K562 (cell line): ENCODE measurements at regions not wholly inside any gene's neighbourhood (a gene's known extent, or its start where the extent isn't known, plus 50 kb on each side); places are given as distances from the start of the nearest gene placed in this dataset.

ENCODE experiments used
- ATAC-seq: fragments of 200-7000 bp; cut with Tn5 transposase; 3 replicates; pipeline ENCODE4 v1.9.1; 2020; ENCODE audit warnings: moderate library complexity
- BruUV-seq: library from RNA; stranded (reverse); fragments of 400-500 nt; replicated peaks from 2 replicates; lab custom pipeline; 2021; lab: Mats Ljungman, UMichigan
- CTCF ChIA-PET: fragments of 300-600 bp; formaldehyde crosslinking; extraction: SDS; loops from one replicate; lab custom pipeline; 2021; ENCODE audit warnings: low intra/inter-chr PET ratio; lab: Yijun Ruan, JAX
- POLR2A ChIA-PET: fragments of 300-600, 350-650 bp; sonication (Branson Sonifier 250); formaldehyde crosslinking; extraction: SDS; loops from one replicate; lab custom pipeline; 2021; ENCODE audit warnings: antibody characterized with exemption, inconsistent platforms; lab: Yijun Ruan, JAX
- DNase-seq, 4 experiments: peaks; one replicate each; pipeline versions ENCODE4 v3.0.0 to v3.0.0-alpha.2; 2011 to 2018; ENCODE audit warnings: low spot score in 3 of 4, mixed read lengths in 3 of 4; ENCODE audit errors: extremely low read depth in 1 of 4
- FAIRE-seq: peaks from 2 replicates; lab custom pipeline; 2011; peaks lifted over from hg19 to GRCh38; lab: Jason Lieb, UNC
- H2AFZ ChIP-seq: 2 replicates; pipeline ENCODE4 v1.6.0; 2011; ENCODE audit warnings: low read depth, low read length, control low read depth, inconsistent platforms
- H3K27ac ChIP-seq: fragments of 200-600 bp; 3 replicates; pipeline ENCODE4 v1.8.0; 2011; ENCODE audit warnings: low read depth, mild to moderate bottlenecking, control low read depth, inconsistent platforms, low read length, moderate library complexity, mixed read lengths; ENCODE audit errors: extremely low read depth
- H3K27me3 ChIP-seq, 2 experiments: fragments of 300-600 bp in 1 of 2; 2 replicates in 1 of 2; 3 replicates in 1 of 2; pipeline versions ENCODE4 v1.6.0 to v1.8.0; 2011; ENCODE audit warnings: inconsistent platforms in 2 of 2, low read length in 2 of 2, mild to moderate bottlenecking in 1 of 2, mixed read lengths in 1 of 2, moderate library complexity in 1 of 2; ENCODE audit not compliant: control insufficient read depth in 2 of 2, insufficient read depth in 2 of 2
- H3K36me3 ChIP-seq: fragments of 300-600 bp; 3 replicates; pipeline ENCODE4 v1.8.0; 2011; ENCODE audit warnings: mild to moderate bottlenecking, low read length, inconsistent platforms; ENCODE audit not compliant: control insufficient read depth, insufficient read depth
- H3K4me1 ChIP-seq, 2 experiments: fragments of 200-600 bp in 1 of 2; replicated peaks in 1 of 2; 2 replicates in 1 of 2; 3 replicates in 1 of 2; pipeline versions ENCODE4 v1.5.1 to v1.8.0; 2011; ENCODE audit warnings: inconsistent platforms in 2 of 2, low read length in 2 of 2, mild to moderate bottlenecking in 1 of 2, mixed read lengths in 1 of 2, moderate library complexity in 1 of 2; ENCODE audit not compliant: control insufficient read depth in 2 of 2, insufficient read depth in 2 of 2
- H3K4me2 ChIP-seq: 2 replicates; pipeline ENCODE4 v1.6.1; 2011; ENCODE audit warnings: low read length, control low read depth, inconsistent platforms, mixed read lengths; ENCODE audit not compliant: insufficient read depth
- H3K4me3 ChIP-seq: fragments of 200-600 bp; sonication (generic), shearing (Covaris generic); 2 replicates; pipeline ENCODE4 v1.5.1; 2016; ENCODE audit warnings: control low read depth, inconsistent platforms
- H3K79me2 ChIP-seq: fragments of 200-600 bp; 3 replicates; pipeline ENCODE4 v1.8.0; 2011; ENCODE audit warnings: low read length, inconsistent platforms; ENCODE audit not compliant: control insufficient read depth, insufficient read depth
- H3K9ac ChIP-seq, 2 experiments: 2 replicates each; pipeline versions ENCODE4 v1.6.0 to v1.6.1; 2011; ENCODE audit warnings: low read depth in 2 of 2, low read length in 2 of 2, control low read depth in 1 of 2, inconsistent platforms in 1 of 2, mild to moderate bottlenecking in 1 of 2, mixed read lengths in 1 of 2; ENCODE audit not compliant: insufficient read depth in 1 of 2
- H3K9me1 ChIP-seq: one replicate; pipeline ENCODE4 v1.6.0; 2011; ENCODE audit warnings: inconsistent platforms, mild to moderate bottlenecking, low read length, moderate library complexity; ENCODE audit not compliant: control insufficient read depth, insufficient read depth
- H3K9me3 ChIP-seq: replicated peaks from 2 replicates; pipeline ENCODE4 v1.5.1; 2011; ENCODE audit warnings: low read depth, low read length, inconsistent platforms; ENCODE audit not compliant: control insufficient read depth, insufficient read depth
- H4K20me1 ChIP-seq: replicated peaks from 2 replicates; pipeline ENCODE4 v1.6.1; 2011; ENCODE audit warnings: low read length, inconsistent platforms, mixed read lengths; ENCODE audit not compliant: control insufficient read depth, insufficient read depth
- ARID1B ChIP-seq: fragments of 450-650 bp; IDR thresholded peaks from 2 replicates; pipeline ENCODE4 v1.6.1; 2016; ENCODE audit warnings: antibody characterized with exemption, mild to moderate bottlenecking, inconsistent platforms
- SMARCB1 ChIP-seq: IDR thresholded peaks from 2 replicates; pipeline ENCODE4 v1.6.1; 2011; ENCODE audit warnings: improper control_type of control experiment, low read depth; ENCODE audit not compliant: insufficient read length
- ZNF785 ChIP-seq: fragments of 250-450 bp; sonication (Bioruptor Pico); IDR thresholded peaks from 2 replicates; pipeline ENCODE4 v1.4.0; 2020; ENCODE audit warnings: mild to moderate bottlenecking
- WGBS: fragments of 100-300 bp; shearing (Covaris generic); methylation state at CpG from one replicate; pipeline ENCODE4 v1.1.6; 2016; ENCODE audit warnings: low coverage, mixed read lengths; ENCODE audit not compliant: insufficient coverage; ENCODE audit errors: missing lambda C conversion rate; 5-methylcytosine and 5-hydroxymethylcytosine counted together
- in situ Hi-C: fragments of 300-500 bp; cut with MboI; formaldehyde crosslinking; loops from 4 replicates; pipeline ENCODE4 v1.15.0; 2018; ENCODE audit warnings: inconsistent platforms, mixed read lengths
- intact Hi-C: fragments of 100-400 bp; cut with micrococcal nuclease; formaldehyde crosslinking; loops from 2 replicates; pipeline ENCODE4 v1.14.2; 2022
- TF ChIP-seq, protein P1 (sequence below): fragments of 250-450 bp; sonication (Bioruptor Pico); IDR thresholded peaks from 2 replicates; pipeline ENCODE4 v1.5.1; 2021; ENCODE audit warnings: mild to moderate bottlenecking
- TF ChIP-seq, protein P2 (sequence below): IDR thresholded peaks from 2 replicates; pipeline ENCODE4 v1.6.1; 2014; ENCODE audit warnings: antibody characterized with exemption
- TF ChIP-seq, protein P3 (sequence below): fragments of 250-450 bp; sonication (Bioruptor Pico); IDR thresholded peaks from 2 replicates; pipeline ENCODE4 v1.5.0; 2021; ENCODE audit warnings: mild to moderate bottlenecking, borderline replicate concordance
- TF ChIP-seq, protein P4 (sequence below): fragments of 450-650 bp; formaldehyde crosslinking; IDR thresholded peaks from 2 replicates; pipeline ENCODE4 v1.4.0; 2022; ENCODE audit warnings: mild to moderate bottlenecking, moderate library complexity

DNA sequence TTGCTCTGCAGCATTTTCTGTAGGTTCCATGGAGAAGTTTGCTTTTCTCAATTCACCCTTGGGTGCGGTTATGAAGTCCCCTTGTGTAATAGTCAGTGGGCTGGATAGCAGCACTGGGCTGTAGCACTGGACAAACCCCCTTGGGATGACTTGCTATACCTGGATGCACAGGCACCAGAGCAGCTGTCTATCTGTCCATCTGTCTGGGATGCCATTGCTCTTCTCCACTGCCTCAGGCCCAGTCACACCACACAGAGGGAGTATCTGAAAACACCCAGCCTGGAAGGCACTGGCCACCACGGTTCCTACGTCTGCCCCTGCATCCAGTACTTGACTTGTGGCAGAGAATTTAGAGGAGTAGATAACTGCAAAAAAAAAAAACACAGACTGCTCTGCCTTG is 254.5 kb downstream of the TFCP2L1 start (continued):
- TF ChIP-seq, protein P1, sequence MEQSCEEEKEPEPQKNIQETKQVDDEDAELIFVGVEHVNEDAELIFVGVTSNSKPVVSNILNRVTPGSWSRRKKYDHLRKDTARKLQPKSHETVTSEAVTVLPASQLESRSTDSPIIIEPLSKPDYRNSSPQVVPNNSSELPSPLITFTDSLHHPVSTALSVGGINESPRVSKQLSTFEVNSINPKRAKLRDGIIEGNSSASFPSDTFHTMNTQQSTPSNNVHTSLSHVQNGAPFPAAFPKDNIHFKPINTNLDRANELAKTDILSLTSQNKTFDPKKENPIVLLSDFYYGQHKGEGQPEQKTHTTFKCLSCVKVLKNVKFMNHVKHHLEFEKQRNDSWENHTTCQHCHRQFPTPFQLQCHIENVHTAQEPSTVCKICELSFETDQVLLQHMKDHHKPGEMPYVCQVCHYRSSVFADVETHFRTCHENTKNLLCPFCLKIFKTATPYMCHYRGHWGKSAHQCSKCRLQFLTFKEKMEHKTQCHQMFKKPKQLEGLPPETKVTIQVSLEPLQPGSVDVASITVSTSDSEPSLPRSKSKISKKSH (CRISPR knock-in tag), result no peak
- TF ChIP-seq ZNF785 (CRISPR knock-in tag), result no peak
- TF ChIP-seq, all 486 proteins: peak for 0

DNA sequence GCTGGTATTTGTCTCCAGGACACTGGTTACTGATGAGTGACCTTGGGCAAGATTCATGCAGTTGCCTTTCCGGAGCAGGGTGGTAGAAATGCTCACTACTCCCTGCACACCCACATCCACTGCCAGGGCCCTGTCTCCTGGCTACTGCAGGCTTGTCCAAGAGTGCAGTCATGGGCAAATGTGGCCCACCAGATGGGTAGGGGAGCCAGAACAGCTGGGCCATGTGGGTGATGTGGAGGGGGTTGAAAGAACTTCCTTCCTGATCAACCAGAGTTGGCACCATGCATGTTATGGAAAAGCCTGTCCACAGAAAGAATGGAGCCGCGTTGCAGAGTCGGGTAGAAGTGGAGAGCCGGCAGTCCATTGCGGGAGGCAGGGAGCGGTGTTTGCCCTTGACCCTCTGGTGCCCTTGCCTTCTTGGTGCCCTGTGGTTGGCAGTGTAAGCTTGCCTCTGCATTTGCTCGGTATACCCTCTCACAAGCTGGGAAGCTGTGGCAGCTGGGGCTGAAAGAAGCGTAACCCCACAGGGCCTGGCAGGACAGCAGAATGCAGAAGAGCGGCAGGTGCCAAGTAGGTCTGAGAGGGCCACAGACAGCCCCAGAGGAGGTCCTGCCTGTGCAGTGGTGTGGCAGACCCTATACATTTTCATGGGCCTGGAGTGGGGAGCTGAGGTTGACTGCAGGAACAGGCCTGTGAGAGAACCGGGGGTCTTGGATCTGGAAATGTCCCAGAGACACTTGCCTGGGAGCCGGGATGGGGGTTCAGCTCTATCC is 253.2 kb downstream of the TFCP2L1 start:
- TF ChIP-seq ARID1B, result no peak
- TF ChIP-seq, protein P2, sequence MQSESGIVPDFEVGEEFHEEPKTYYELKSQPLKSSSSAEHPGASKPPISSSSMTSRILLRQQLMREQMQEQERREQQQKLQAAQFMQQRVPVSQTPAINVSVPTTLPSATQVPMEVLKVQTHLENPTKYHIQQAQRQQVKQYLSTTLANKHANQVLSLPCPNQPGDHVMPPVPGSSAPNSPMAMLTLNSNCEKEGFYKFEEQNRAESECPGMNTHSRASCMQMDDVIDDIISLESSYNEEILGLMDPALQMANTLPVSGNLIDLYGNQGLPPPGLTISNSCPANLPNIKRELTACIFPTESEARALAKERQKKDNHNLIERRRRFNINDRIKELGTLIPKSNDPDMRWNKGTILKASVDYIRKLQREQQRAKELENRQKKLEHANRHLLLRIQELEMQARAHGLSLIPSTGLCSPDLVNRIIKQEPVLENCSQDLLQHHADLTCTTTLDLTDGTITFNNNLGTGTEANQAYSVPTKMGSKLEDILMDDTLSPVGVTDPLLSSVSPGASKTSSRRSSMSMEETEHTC, result no peak
- TF ChIP-seq, protein P3, sequence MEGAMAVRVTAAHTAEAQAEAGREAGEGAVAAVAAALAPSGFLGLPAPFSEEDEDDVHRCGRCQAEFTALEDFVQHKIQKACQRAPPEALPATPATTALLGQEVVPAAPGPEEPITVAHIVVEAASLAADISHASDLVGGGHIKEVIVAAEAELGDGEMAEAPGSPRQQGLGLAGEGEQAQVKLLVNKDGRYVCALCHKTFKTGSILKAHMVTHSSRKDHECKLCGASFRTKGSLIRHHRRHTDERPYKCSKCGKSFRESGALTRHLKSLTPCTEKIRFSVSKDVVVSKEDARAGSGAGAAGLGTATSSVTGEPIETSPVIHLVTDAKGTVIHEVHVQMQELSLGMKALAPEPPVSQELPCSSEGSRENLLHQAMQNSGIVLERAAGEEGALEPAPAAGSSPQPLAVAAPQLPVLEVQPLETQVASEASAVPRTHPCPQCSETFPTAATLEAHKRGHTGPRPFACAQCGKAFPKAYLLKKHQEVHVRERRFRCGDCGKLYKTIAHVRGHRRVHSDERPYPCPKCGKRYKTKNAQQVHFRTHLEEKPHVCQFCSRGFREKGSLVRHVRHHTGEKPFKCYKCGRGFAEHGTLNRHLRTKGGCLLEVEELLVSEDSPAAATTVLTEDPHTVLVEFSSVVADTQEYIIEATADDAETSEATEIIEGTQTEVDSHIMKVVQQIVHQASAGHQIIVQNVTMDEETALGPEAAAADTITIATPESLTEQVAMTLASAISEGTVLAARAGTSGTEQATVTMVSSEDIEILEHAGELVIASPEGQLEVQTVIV (CRISPR knock-in tag), result no peak
- no peak for TF ChIP-seq SMARCB1
- TF ChIP-seq, protein P4, sequence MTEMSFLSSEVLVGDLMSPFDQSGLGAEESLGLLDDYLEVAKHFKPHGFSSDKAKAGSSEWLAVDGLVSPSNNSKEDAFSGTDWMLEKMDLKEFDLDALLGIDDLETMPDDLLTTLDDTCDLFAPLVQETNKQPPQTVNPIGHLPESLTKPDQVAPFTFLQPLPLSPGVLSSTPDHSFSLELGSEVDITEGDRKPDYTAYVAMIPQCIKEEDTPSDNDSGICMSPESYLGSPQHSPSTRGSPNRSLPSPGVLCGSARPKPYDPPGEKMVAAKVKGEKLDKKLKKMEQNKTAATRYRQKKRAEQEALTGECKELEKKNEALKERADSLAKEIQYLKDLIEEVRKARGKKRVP, result no peak
- H3K27ac ChIP-seq, result no peak overlapping the region
- H3K9me1 ChIP-seq, result no peaks in the 10 kb centered on the region
- in situ Hi-C loops (no loop called here), intact Hi-C loops (no loop called here)
- H2AFZ ChIP-seq, result no peak overlapping the region
- ATAC-seq, result no peak
- no peak overlapping the region for H3K4me3 ChIP-seq
- ChIA-PET POLR2A (no interaction called here), CTCF (no interaction called here)
- no peak for FAIRE-seq
- no peaks in the 10 kb centered on the region for H3K79me2 ChIP-seq
- H3K9me3 ChIP-seq, result no peaks in the 10 kb centered on the region
- no peak overlapping the region for H3K4me2 ChIP-seq
- H3K27me3 ChIP-seq, result peaks cover 16 to 50% of the 10 kb centered on the region in 2 experiments; a peak in 4 of 5 replicates
- 0 out of 2 replicates have a peak, but pooled peaks cover 8% of the 10 kb centered on the region for H4K20me1 ChIP-seq
- no TSS peak for BruUV-seq
- no peak for DNase-seq
- no peak overlapping the region for H3K9ac ChIP-seq
- no peaks in the 10 kb centered on the region for H3K36me3 ChIP-seq
- H3K4me1 ChIP-seq, result no peaks in the 10 kb centered on the region
- 8% methylated on average over 12 of the region's 12 CpGs for WGBS
